ENCODE measurements at regions not wholly inside any gene's neighbourhood (a gene's known extent, or its start where the extent isn't known, plus 50 kb on each side); places are given as distances from the start of the nearest gene placed in this dataset.

DNA sequence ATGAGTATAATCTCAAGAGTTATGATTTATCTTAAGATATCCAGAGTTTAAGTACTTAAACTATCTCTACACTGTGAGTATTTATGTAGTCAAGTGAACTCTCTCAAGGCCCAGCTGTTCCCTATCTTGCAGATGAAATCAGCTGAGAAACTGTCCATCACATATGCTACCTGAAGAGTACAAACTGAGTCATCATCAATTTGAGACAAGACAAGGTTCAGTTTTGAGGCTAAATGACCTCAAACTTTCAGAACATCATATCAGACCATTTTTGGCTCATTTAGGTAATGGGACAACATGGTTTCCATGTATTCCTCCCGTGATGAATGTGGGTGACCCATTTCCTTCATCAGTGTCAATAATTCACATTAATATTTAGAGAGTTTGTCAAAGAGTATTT, 53.1 kb upstream of the AUTS2 start:
- Histone ChIP-seq H3K9me3 (0 out of 2 replicates have a peak, but pooled peaks cover 3% of the 10 kb centered on the region), H3K4me1 (no peaks in the 10 kb centered on the region), H3K4me3 (ENCODE audit: low read depth, low read length) (no peak overlapping the region), H3K27me3 (no peaks in the 10 kb centered on the region), H3K36me3 (no peaks in the 10 kb centered on the region)
- DNase-seq = no peak
- TF ChIP-seq, protein P1, sequence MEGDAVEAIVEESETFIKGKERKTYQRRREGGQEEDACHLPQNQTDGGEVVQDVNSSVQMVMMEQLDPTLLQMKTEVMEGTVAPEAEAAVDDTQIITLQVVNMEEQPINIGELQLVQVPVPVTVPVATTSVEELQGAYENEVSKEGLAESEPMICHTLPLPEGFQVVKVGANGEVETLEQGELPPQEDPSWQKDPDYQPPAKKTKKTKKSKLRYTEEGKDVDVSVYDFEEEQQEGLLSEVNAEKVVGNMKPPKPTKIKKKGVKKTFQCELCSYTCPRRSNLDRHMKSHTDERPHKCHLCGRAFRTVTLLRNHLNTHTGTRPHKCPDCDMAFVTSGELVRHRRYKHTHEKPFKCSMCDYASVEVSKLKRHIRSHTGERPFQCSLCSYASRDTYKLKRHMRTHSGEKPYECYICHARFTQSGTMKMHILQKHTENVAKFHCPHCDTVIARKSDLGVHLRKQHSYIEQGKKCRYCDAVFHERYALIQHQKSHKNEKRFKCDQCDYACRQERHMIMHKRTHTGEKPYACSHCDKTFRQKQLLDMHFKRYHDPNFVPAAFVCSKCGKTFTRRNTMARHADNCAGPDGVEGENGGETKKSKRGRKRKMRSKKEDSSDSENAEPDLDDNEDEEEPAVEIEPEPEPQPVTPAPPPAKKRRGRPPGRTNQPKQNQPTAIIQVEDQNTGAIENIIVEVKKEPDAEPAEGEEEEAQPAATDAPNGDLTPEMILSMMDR (IDR thresholded peaks at IDR 0.05; ENCODE audit: low read depth, low read length) = no peak
